GM23338 (cell line): ENCODE measurements at regions not wholly inside any gene's neighbourhood (a gene's known extent, or its start where the extent isn't known, plus 50 kb on each side); places are given as distances from the start of the nearest gene placed in this dataset.

Source experiments
- CREB1 ChIP-seq: fragments of 250-450 bp; sonication (Bioruptor Pico); IDR thresholded peaks from 2 replicates; pipeline ENCODE4 v1.5.0; 2020; ENCODE audit warnings: low read depth, mild to moderate bottlenecking, moderate library complexity
- CTCF ChIP-seq, 2 experiments: fragments of 200-600 bp in 1 of 2; sonication (generic) in 1 of 2; conservative IDR thresholded peaks; 2 replicates each; pipeline versions ENCODE4 v1.5.1 to v1.6.1; 2016 to 2017; ENCODE audit warnings: antibody characterized with exemption in 2 of 2, low read depth in 2 of 2, mild to moderate bottlenecking in 2 of 2, moderate library complexity in 1 of 2
- EZH2 ChIP-seq: fragments of 200-600 bp; sonication (generic); IDR thresholded peaks from one replicate; pipeline ENCODE4 v1.8.0; 2017; ENCODE audit warnings: antibody characterized with exemption, mild to moderate bottlenecking, low read depth; ENCODE audit not compliant: unreplicated experiment
- EZH2phosphoT487 ChIP-seq: fragments of 200-600 bp; sonication (generic); IDR thresholded peaks from one replicate; pipeline ENCODE4 v1.8.1; 2018; ENCODE audit warnings: antibody characterized with exemption; ENCODE audit not compliant: unreplicated experiment
- JUNB ChIP-seq: IDR thresholded peaks from one replicate; pipeline ENCODE4 v1.6.1; 2016; ENCODE audit warnings: antibody characterized with exemption; ENCODE audit not compliant: unreplicated experiment
- NANOG ChIP-seq: IDR thresholded peaks from 2 replicates; pipeline ENCODE4 v1.6.1; 2016; ENCODE audit warnings: antibody characterized with exemption, borderline replicate concordance
- POLR2AphosphoS5 ChIP-seq: IDR thresholded peaks from 2 replicates; pipeline ENCODE4 v1.6.1; 2016; ENCODE audit warnings: antibody characterized with exemption, low read depth
- STAT1 ChIP-seq: IDR thresholded peaks from one replicate; pipeline ENCODE4 v1.6.1; 2016; ENCODE audit warnings: antibody characterized with exemption; ENCODE audit not compliant: unreplicated experiment
- ZNF114 ChIP-seq: fragments of 250-450 bp; sonication (Bioruptor Pico); IDR thresholded peaks from 2 replicates; pipeline ENCODE4 v1.5.0; 2020; ENCODE audit warnings: mild to moderate bottlenecking, moderate library complexity
- ZNF331 ChIP-seq: fragments of 250-450 bp; sonication (Bioruptor Pico); IDR thresholded peaks from 2 replicates; pipeline ENCODE4 v1.5.0; 2020; ENCODE audit warnings: low read depth, mild to moderate bottlenecking, moderate library complexity
- ZNF462 ChIP-seq: fragments of 250-450 bp; sonication (Bioruptor Pico); IDR thresholded peaks from 2 replicates; pipeline ENCODE4 v1.5.0; 2020; ENCODE audit warnings: mild to moderate bottlenecking, moderate library complexity
- TF ChIP-seq, protein P1 (sequence below): IDR thresholded peaks from one replicate; pipeline ENCODE4 v1.6.1; 2018; ENCODE audit warnings: antibody characterized with exemption; ENCODE audit not compliant: unreplicated experiment
- TF ChIP-seq, protein P2 (sequence below): IDR thresholded peaks from 2 replicates; pipeline ENCODE4 v1.6.1; 2016; ENCODE audit warnings: antibody characterized with exemption

DNA sequence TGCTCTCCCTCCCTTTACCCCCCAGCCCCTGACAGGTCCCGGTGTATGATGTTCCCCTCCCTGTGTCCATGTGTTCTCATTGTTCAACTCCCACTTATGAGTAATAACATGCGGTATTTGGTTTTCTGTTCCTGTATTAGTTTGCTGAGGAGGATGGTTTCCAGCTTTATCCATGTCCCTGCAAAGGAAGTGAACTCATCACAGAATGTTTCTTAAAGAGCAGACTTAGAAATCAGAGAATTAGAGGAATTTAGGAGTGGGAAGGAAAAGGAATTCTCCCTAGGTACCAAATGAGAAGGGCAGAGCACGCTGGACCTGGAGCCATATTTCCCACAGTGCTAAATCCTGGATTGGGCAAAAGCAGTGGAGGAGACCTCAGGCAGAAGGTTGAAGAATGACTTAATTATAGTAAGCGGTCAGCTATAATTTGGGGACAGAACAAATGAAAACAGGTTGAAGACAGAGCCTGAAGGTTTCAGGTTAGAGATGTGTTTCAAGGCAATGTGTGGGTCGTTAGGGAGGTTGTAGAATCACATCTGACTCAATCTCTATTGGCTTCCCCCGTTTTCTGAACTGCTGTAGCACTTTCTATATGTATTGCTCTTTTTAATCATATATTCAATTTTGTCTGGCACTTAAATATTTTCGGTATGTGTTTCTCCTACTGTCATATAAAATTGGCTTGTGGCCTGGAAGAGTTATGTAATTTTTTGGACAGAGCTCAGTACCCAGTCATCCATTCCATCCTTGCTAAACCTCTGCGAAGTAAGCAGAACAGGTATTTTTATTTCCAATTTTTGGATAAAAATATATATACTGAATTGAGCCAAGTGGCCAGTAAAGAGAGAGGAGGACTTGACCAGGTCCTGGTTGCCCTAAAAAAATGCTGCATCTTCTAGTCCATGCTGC is 210.5 kb upstream of the KLF6 start:
- no peak for TF ChIP-seq EZH2
- TF ChIP-seq CTCF (conservative IDR thresholded peaks at IDR 0.05; ENCODE audit: low read depth in 2 of 2): no peak
- TF ChIP-seq, protein P1, sequence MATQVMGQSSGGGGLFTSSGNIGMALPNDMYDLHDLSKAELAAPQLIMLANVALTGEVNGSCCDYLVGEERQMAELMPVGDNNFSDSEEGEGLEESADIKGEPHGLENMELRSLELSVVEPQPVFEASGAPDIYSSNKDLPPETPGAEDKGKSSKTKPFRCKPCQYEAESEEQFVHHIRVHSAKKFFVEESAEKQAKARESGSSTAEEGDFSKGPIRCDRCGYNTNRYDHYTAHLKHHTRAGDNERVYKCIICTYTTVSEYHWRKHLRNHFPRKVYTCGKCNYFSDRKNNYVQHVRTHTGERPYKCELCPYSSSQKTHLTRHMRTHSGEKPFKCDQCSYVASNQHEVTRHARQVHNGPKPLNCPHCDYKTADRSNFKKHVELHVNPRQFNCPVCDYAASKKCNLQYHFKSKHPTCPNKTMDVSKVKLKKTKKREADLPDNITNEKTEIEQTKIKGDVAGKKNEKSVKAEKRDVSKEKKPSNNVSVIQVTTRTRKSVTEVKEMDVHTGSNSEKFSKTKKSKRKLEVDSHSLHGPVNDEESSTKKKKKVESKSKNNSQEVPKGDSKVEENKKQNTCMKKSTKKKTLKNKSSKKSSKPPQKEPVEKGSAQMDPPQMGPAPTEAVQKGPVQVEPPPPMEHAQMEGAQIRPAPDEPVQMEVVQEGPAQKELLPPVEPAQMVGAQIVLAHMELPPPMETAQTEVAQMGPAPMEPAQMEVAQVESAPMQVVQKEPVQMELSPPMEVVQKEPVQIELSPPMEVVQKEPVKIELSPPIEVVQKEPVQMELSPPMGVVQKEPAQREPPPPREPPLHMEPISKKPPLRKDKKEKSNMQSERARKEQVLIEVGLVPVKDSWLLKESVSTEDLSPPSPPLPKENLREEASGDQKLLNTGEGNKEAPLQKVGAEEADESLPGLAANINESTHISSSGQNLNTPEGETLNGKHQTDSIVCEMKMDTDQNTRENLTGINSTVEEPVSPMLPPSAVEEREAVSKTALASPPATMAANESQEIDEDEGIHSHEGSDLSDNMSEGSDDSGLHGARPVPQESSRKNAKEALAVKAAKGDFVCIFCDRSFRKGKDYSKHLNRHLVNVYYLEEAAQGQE: no peak
- no peak for TF ChIP-seq POLR2AphosphoS5
- TF ChIP-seq EZH2phosphoT487: no peak
- no peak for TF ChIP-seq JUNB
- TF ChIP-seq ZNF114 (CRISPR knock-in tag): no peak
- no peak for TF ChIP-seq ZNF331
- TF ChIP-seq CREB1 (CRISPR knock-in tag): no peak
- no peak for TF ChIP-seq NANOG
- TF ChIP-seq, protein P2, sequence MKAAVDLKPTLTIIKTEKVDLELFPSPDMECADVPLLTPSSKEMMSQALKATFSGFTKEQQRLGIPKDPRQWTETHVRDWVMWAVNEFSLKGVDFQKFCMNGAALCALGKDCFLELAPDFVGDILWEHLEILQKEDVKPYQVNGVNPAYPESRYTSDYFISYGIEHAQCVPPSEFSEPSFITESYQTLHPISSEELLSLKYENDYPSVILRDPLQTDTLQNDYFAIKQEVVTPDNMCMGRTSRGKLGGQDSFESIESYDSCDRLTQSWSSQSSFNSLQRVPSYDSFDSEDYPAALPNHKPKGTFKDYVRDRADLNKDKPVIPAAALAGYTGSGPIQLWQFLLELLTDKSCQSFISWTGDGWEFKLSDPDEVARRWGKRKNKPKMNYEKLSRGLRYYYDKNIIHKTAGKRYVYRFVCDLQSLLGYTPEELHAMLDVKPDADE: no peak
- no peak for TF ChIP-seq STAT1
- TF ChIP-seq ZNF462: no peak
